ENCODE measurements at regions not wholly inside any gene's neighbourhood (a gene's known extent, or its start where the extent isn't known, plus 50 kb on each side); places are given as distances from the start of the nearest gene placed in this dataset.

DNA sequence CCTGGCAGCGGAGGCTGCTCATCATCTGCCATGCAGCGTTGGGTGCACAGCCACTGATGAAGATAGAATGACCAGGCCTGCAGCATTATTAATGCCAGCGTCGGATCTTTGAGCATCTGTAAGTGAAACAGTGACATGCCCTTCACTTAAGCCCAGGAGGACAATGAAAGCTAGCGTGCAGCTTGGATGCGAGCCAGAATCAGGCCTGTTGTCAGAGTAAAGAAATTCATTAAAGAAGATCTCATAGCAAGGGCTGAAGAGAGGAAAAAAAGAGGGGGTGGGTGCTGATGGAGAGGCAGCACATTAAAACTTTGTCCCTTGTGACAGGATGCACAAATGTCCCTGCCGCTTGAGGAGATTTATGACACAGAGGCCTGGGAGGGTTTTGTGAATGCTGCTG, 186.1 kb upstream of the MAST4 start:
- no peak overlapping the region for H3K4me3 ChIP-seq (ENCODE audit: low read depth, low read length)
- no peak overlapping the region for H3K27ac ChIP-seq (ENCODE audit: extremely low read depth, low read depth, low read length)
- no peaks in the 10 kb centered on the region for H3K9me3 ChIP-seq (ENCODE audit: control insufficient read depth, insufficient read depth, low read depth, low read length)
- TF ChIP-seq ZNF184 (tag by site-specific recombination; IDR thresholded peaks at IDR 0.05) (no peak), ZNF521 (tag by site-specific recombination; IDR thresholded peaks at IDR 0.05) (no peak), ZNF501 (tag by site-specific recombination; IDR thresholded peaks at IDR 0.05) (no peak), KLF1 (tag by site-specific recombination; IDR thresholded peaks at IDR 0.05) (no peak)
- ChIA-PET POLR2A (no interaction called here), CTCF (no interaction called here)
- no peaks in the 10 kb centered on the region for H3K36me3 ChIP-seq (ENCODE audit: control insufficient read depth in 2 of 2, insufficient read depth in 1 of 2, low read length in 2 of 2)
- H3K4me1 ChIP-seq (ENCODE audit: control insufficient read depth, insufficient read depth, low read length): peaks cover 3% of the 10 kb centered on the region; the same call in 1 of the 2 replicates

DNA sequence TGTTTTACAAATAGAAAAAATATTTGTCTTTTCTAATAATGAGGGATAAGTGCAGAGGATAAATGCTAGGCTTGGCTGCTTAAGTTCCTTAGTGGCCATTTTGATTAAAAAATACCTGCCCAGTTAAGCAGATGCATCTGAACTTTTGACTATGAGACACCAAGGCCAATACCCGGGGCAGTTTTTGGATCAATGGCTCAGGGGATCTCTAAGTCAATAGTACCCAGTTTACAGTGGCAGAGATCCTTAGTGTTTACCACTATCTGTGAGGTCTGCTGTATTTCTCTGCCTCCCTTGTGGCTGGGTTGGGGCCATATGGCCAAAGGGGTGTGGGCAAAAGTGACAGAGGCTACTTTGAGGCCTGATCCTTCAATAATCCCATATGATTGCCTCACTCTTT, 184.5 kb upstream of the MAST4 start:
- ChIA-PET CTCF (interaction anchor here (0.6 kb wide), 1 partner anchor 80 kb away, joined by 3 read pairs; no protein-coding TSS in a partner anchor), POLR2A (no interaction called here)
- TF ChIP-seq ZNF366 (tag by site-specific recombination; conservative IDR thresholded peaks at IDR 0.05) (no peak), ZIC2 (tag by site-specific recombination; IDR thresholded peaks at IDR 0.05) (no peak), ZNF530 (tag by site-specific recombination; IDR thresholded peaks at IDR 0.05; ENCODE audit: low read depth) (no peak), ZNF19 (tag by site-specific recombination; IDR thresholded peaks at IDR 0.05; ENCODE audit: low read depth) (no peak), ZFP37 (tag by site-specific recombination; IDR thresholded peaks at IDR 0.05) (no peak), SCRT1 (tag by site-specific recombination; IDR thresholded peaks at IDR 0.05; ENCODE audit: borderline replicate concordance) (no peak), ZNF777 (tag by site-specific recombination; IDR thresholded peaks at IDR 0.05; ENCODE audit: borderline replicate concordance) (no peak), ZNF510 (tag by site-specific recombination; IDR thresholded peaks at IDR 0.05; ENCODE audit: insufficient replicate concordance) (no peak), MEIS1 (CRISPR knock-in tag; IDR thresholded peaks at IDR 0.05; ENCODE audit: borderline replicate concordance) (no peak), ZBTB48 (tag by site-specific recombination; IDR thresholded peaks at IDR 0.05) (no peak)
- TF ChIP-seq, protein P1, sequence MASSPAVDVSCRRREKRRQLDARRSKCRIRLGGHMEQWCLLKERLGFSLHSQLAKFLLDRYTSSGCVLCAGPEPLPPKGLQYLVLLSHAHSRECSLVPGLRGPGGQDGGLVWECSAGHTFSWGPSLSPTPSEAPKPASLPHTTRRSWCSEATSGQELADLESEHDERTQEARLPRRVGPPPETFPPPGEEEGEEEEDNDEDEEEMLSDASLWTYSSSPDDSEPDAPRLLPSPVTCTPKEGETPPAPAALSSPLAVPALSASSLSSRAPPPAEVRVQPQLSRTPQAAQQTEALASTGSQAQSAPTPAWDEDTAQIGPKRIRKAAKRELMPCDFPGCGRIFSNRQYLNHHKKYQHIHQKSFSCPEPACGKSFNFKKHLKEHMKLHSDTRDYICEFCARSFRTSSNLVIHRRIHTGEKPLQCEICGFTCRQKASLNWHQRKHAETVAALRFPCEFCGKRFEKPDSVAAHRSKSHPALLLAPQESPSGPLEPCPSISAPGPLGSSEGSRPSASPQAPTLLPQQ (tag by site-specific recombination; IDR thresholded peaks at IDR 0.05): no peak
- H3K9me3 ChIP-seq (ENCODE audit: control insufficient read depth, insufficient read depth, low read depth, low read length): no peaks in the 10 kb centered on the region
- H3K27ac ChIP-seq (ENCODE audit: extremely low read depth, low read depth, low read length): no peak overlapping the region
- no peaks in the 10 kb centered on the region for H3K36me3 ChIP-seq (ENCODE audit: control insufficient read depth in 2 of 2, insufficient read depth in 1 of 2, low read length in 2 of 2)
- no peak overlapping the region for H3K4me3 ChIP-seq (ENCODE audit: low read depth, low read length)
- peaks cover 2% of the 10 kb centered on the region; the same call in 1 of the 2 replicates for H3K4me1 ChIP-seq (ENCODE audit: control insufficient read depth, insufficient read depth, low read length)

DNA sequence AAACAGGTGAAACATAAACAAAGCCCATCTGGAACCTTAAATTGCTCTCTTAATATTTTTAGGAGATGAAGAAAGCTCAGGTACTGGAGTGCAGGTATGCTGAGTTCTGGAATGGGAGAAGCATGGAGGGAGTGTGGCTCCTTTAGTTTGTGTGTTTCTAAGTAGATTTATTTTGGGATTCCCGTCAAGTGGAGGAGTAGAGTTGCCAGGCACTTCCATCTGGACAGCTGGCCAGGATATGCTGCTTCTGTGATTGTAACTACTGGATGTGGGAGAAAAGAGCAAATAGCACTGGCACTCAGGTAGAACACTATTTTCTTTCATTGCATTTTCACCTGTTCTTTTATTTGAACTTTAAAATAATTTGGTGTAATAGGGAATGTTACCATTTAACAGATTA, 182.3 kb upstream of the MAST4 start:
- no peaks in the 10 kb centered on the region for H3K4me1 ChIP-seq (ENCODE audit: control insufficient read depth, insufficient read depth, low read length)
- H3K36me3 ChIP-seq (ENCODE audit: control insufficient read depth in 2 of 2, insufficient read depth in 1 of 2, low read length in 2 of 2): no peaks in the 10 kb centered on the region
- H3K9me3 ChIP-seq (ENCODE audit: control insufficient read depth, insufficient read depth, low read depth, low read length): no peaks in the 10 kb centered on the region
- CTCF ChIA-PET: no interaction called here
- POLR2A ChIA-PET: no interaction called here
- H3K4me3 ChIP-seq (ENCODE audit: low read depth, low read length): no peak overlapping the region
- H3K27ac ChIP-seq (ENCODE audit: extremely low read depth, low read depth, low read length): no peak overlapping the region
- TF ChIP-seq, protein P2, sequence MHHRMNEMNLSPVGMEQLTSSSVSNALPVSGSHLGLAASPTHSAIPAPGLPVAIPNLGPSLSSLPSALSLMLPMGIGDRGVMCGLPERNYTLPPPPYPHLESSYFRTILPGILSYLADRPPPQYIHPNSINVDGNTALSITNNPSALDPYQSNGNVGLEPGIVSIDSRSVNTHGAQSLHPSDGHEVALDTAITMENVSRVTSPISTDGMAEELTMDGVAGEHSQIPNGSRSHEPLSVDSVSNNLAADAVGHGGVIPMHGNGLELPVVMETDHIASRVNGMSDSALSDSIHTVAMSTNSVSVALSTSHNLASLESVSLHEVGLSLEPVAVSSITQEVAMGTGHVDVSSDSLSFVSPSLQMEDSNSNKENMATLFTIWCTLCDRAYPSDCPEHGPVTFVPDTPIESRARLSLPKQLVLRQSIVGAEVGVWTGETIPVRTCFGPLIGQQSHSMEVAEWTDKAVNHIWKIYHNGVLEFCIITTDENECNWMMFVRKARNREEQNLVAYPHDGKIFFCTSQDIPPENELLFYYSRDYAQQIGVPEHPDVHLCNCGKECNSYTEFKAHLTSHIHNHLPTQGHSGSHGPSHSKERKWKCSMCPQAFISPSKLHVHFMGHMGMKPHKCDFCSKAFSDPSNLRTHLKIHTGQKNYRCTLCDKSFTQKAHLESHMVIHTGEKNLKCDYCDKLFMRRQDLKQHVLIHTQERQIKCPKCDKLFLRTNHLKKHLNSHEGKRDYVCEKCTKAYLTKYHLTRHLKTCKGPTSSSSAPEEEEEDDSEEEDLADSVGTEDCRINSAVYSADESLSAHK (tag by site-specific recombination; IDR thresholded peaks at IDR 0.05): no peak
- TF ChIP-seq, protein P3, sequence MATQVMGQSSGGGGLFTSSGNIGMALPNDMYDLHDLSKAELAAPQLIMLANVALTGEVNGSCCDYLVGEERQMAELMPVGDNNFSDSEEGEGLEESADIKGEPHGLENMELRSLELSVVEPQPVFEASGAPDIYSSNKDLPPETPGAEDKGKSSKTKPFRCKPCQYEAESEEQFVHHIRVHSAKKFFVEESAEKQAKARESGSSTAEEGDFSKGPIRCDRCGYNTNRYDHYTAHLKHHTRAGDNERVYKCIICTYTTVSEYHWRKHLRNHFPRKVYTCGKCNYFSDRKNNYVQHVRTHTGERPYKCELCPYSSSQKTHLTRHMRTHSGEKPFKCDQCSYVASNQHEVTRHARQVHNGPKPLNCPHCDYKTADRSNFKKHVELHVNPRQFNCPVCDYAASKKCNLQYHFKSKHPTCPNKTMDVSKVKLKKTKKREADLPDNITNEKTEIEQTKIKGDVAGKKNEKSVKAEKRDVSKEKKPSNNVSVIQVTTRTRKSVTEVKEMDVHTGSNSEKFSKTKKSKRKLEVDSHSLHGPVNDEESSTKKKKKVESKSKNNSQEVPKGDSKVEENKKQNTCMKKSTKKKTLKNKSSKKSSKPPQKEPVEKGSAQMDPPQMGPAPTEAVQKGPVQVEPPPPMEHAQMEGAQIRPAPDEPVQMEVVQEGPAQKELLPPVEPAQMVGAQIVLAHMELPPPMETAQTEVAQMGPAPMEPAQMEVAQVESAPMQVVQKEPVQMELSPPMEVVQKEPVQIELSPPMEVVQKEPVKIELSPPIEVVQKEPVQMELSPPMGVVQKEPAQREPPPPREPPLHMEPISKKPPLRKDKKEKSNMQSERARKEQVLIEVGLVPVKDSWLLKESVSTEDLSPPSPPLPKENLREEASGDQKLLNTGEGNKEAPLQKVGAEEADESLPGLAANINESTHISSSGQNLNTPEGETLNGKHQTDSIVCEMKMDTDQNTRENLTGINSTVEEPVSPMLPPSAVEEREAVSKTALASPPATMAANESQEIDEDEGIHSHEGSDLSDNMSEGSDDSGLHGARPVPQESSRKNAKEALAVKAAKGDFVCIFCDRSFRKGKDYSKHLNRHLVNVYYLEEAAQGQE (tag by site-specific recombination; IDR thresholded peaks at IDR 0.05): no peak
- TF ChIP-seq ZNF311 (tag by site-specific recombination; IDR thresholded peaks at IDR 0.05; ENCODE audit: borderline replicate concordance): no peak
- no peak for TF ChIP-seq GLI4 (tag by site-specific recombination; IDR thresholded peaks at IDR 0.05)
